ENCODE measurements at regions not wholly inside any gene's neighbourhood (a gene's known extent, or its start where the extent isn't known, plus 50 kb on each side); places are given as distances from the start of the nearest gene placed in this dataset.
"Not testable (repeated sequence)": the region's sequence is repeated elsewhere in the genome, so short reads cannot be mapped to it uniquely, and the experiment has no call there.

- DNase-seq, result not testable (repeated sequence)
These were observed 578.5 kb upstream of the ADGRB3 start for GRCh38 chr6:68056596-68056995.

GRCh38 chr6:68054756-68055155, 580.3 kb upstream of the ADGRB3 start:
- DNase-seq, result peak; percentile 14

GRCh38 chr6:68053805-68054373, 581.2 kb upstream of the ADGRB3 start:
- no peak for DNase-seq

GRCh38 chr6:68052234-68052633, 582.8 kb upstream of the ADGRB3 start:
- no peak for DNase-seq

GRCh38 chr6:68049562-68049961, 585.5 kb upstream of the ADGRB3 start:
- DNase-seq, result no peak

- DNase-seq, result no peak
These were observed 588.3 kb upstream of the ADGRB3 start for GRCh38 chr6:68046756-68047155.

- no peak for DNase-seq
These were observed 588.8 kb upstream of the ADGRB3 start for GRCh38 chr6:68046302-68046701.

- DNase-seq, result no peak
These were observed 589.9 kb upstream of the ADGRB3 start for GRCh38 chr6:68045193-68045592.

- DNase-seq, result no peak
These were observed 590.8 kb upstream of the ADGRB3 start for GRCh38 chr6:68044264-68044663.

GRCh38 chr6:68043122-68043398, 592.0 kb upstream of the ADGRB3 start:
- DNase-seq, result no peak

- DNase-seq, result no peak
These were observed 592.6 kb upstream of the ADGRB3 start for GRCh38 chr6:68042339-68043121.

GRCh38 chr6:68040780-68041179, 594.3 kb upstream of the ADGRB3 start:
- DNase-seq, result no peak

GRCh38 chr6:68040312-68040778, 594.7 kb upstream of the ADGRB3 start:
- peak; percentile 1 for DNase-seq

- no peak for DNase-seq
These were observed 595.3 kb upstream of the ADGRB3 start for GRCh38 chr6:68039641-68040311.

- no peak for DNase-seq
These were observed 596.2 kb upstream of the ADGRB3 start for GRCh38 chr6:68038815-68039408.

GRCh38 chr6:68032217-68032616, 602.9 kb upstream of the ADGRB3 start:
- DNase-seq, result no peak

GRCh38 chr6:68031054-68031453, 604.0 kb upstream of the ADGRB3 start:
- DNase-seq, result no peak

GRCh38 chr6:68026483-68026882, 608.6 kb upstream of the ADGRB3 start:
- no peak for DNase-seq

GRCh38 chr6:68025764-68026163, 609.3 kb upstream of the ADGRB3 start:
- DNase-seq, result no peak

GRCh38 chr6:68024570-68025269, 610.4 kb upstream of the ADGRB3 start:
- no peak for DNase-seq

- not testable (repeated sequence) for DNase-seq
These were observed 612.1 kb upstream of the ADGRB3 start for GRCh38 chr6:68022968-68023367.

- no peak for DNase-seq
These were observed 621.1 kb upstream of the ADGRB3 start for GRCh38 chr6:68013780-68014515.
